Kidney epithelial cell (primary cell): ENCODE measurements at regions not wholly inside any gene's neighbourhood (a gene's known extent, or its start where the extent isn't known, plus 50 kb on each side); places are given as distances from the start of the nearest gene placed in this dataset.

ENCODE experiments used
- DNase-seq: peaks from one replicate; pipeline ENCODE4 v3.0.0-alpha.2; 2010; ENCODE audit warnings: low read depth
- H3K27me3 ChIP-seq: 2 replicates; pipeline ENCODE4 v1.6.0; 2011; ENCODE audit warnings: low read length; ENCODE audit not compliant: control insufficient read depth, insufficient read depth
- H3K36me3 ChIP-seq: 2 replicates; pipeline ENCODE4 v1.5.1; 2011; ENCODE audit warnings: low read length; ENCODE audit not compliant: control insufficient read depth, insufficient read depth
- H3K4me3 ChIP-seq: 2 replicates; pipeline ENCODE4 v1.5.1; 2011; ENCODE audit warnings: low read depth, mild to moderate bottlenecking, control low read depth, low read length
- CTCF ChIP-seq: IDR thresholded peaks from 2 replicates; pipeline ENCODE4 v1.5.1; 2011; ENCODE audit warnings: mild to moderate bottlenecking, moderate library complexity, low read length, control low read depth, inconsistent platforms; ENCODE audit not compliant: insufficient read depth, poor library complexity, severe bottlenecking

- H3K27me3 ChIP-seq, result no peaks in the 10 kb centered on the region
- H3K4me3 ChIP-seq, result no peak overlapping the region
- no peak for DNase-seq
- H3K36me3 ChIP-seq, result no peaks in the 10 kb centered on the region
- no peak for TF ChIP-seq CTCF
These were observed 102.5 kb upstream of the GALNTL6 start for GRCh38 chr4:171710743-171711142.

- H3K4me3 ChIP-seq, result no peak overlapping the region
- DNase-seq, result no peak
- no peak for TF ChIP-seq CTCF
- H3K36me3 ChIP-seq, result no peaks in the 10 kb centered on the region
- H3K27me3 ChIP-seq, result no peaks in the 10 kb centered on the region
These were observed 136.5 kb upstream of the GALNTL6 start for GRCh38 chr4:171676555-171677215.

- H3K36me3 ChIP-seq, result no peaks in the 10 kb centered on the region
- no peak overlapping the region for H3K4me3 ChIP-seq
- no peaks in the 10 kb centered on the region for H3K27me3 ChIP-seq
- no peak for TF ChIP-seq CTCF
- DNase-seq, result no peak
These were observed 138.4 kb upstream of the GALNTL6 start for GRCh38 chr4:171674781-171675180.

GRCh38 chr4:171668403-171668802, 144.8 kb upstream of the GALNTL6 start:
- TF ChIP-seq CTCF, result no peak
- no peak overlapping the region for H3K4me3 ChIP-seq
- no peaks in the 10 kb centered on the region for H3K27me3 ChIP-seq
- H3K36me3 ChIP-seq, result no peaks in the 10 kb centered on the region
- DNase-seq, result no peak

GRCh38 chr4:171667906-171668305, 145.3 kb upstream of the GALNTL6 start:
- no peaks in the 10 kb centered on the region for H3K27me3 ChIP-seq
- no peak overlapping the region for H3K4me3 ChIP-seq
- TF ChIP-seq CTCF, result no peak
- no peak for DNase-seq
- no peaks in the 10 kb centered on the region for H3K36me3 ChIP-seq

GRCh38 chr4:171651071-171651470, 162.1 kb upstream of the GALNTL6 start:
- no peak for DNase-seq
- no peak for TF ChIP-seq CTCF
- H3K36me3 ChIP-seq, result no peaks in the 10 kb centered on the region
- no peak overlapping the region for H3K4me3 ChIP-seq
- no peaks in the 10 kb centered on the region for H3K27me3 ChIP-seq
